GM19468 (cell line): ENCODE measurements at regions not wholly inside any gene's neighbourhood (a gene's known extent, or its start where the extent isn't known, plus 50 kb on each side); places are given as distances from the start of the nearest gene placed in this dataset.

Source experiments
- ATAC-seq: cut with Tn5 transposase; IDR thresholded peaks from one replicate; pipeline ENCODE4 v1.9.1; 2021; ENCODE audit warnings: mild to moderate bottlenecking, moderate library complexity, moderate number of reproducible peaks; ENCODE audit not compliant: unreplicated experiment; ENCODE audit errors: extremely low read depth

GRCh38 chr12:60114169-60114568 lies 518.3 kb downstream of the SLC16A7 start:
- no peak for ATAC-seq

DNA sequence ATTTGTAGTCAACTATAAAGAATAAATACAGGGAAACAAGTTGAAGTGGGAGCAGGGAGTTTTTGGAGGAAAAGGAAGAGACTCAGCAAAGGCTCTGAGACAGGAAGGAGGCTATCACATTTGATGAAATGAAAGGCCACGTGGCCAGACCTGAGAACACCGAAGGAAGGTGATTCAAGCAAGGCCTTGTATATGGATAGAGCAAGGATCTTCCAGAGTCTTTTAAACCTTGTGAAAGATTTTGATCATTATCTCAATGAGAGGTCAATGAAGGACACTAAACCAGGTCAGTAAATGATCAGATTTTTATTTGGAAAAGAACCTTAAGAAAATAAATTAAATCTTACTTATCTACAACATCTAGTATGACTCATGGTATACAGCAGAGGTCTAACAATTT lies 523.5 kb downstream of the SLC16A7 start:
- no peak for ATAC-seq

- ATAC-seq: no peak
Observed at GRCh38 chr12:60120199-60120598, 524.4 kb downstream of the SLC16A7 start.

DNA sequence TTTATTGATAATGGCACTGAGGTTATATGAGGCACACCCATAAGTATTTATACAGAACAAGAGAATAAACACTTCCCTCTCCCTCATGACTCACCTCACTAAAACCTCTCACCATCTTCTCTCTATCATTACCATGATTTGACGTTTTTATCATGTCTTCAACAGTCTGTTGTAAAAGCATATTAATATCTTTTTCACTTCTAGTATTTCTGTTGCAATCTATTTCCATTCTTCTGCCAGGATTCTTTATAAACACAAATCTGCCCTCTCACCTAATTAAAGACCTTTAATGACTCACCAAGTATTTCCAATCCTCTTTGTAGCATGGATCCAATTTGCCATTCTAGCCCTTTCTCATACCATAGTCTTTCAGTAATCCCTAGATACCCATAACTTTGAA lies 527.7 kb downstream of the SLC16A7 start:
- no peak for ATAC-seq

DNA sequence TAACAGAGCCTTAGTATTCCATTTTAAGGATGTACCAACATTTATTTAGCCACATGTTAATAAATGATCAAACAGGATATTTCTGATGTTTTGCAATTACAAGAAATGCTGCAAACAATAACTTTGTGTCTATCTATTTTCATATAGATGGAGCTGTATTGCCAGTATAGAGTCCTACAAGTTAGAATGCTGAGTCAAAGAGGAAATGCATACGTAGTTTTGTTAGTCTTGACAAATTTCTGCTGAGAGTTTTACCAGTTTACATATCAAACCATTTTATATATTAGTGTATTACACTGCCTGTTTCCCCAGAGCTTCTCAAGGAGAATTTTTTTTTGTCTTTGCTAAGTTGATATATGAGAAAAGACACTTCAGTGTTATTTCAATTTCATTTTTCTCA lies 541.7 kb downstream of the SLC16A7 start:
- ATAC-seq: no peak

GRCh38 chr12:60138526-60138925 lies 542.7 kb downstream of the SLC16A7 start:
- no peak for ATAC-seq

- ATAC-seq: no peak
Observed at GRCh38 chr12:60144395-60144794, 548.6 kb downstream of the SLC16A7 start.

DNA sequence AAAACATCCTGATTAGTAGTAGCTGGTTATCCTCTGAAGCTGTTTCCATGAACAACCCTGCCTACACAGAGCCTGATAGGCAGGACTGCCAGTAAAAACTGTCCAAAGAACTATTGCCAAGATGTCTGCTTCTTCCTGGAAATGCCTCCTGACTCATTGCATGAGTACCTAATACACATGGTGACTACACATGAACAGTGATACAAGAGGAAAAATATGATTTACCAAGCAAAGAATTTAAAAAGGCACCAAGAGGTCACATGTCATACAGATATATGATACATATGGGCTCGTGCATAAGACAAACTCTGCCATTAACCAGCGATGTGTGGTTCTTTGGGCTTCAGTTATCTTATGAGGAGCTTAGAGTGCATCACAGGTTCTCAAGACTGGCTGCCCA lies 552.3 kb downstream of the SLC16A7 start:
- ATAC-seq: no peak

GRCh38 chr12:60148831-60149230 lies 553.0 kb downstream of the SLC16A7 start:
- no peak for ATAC-seq

DNA sequence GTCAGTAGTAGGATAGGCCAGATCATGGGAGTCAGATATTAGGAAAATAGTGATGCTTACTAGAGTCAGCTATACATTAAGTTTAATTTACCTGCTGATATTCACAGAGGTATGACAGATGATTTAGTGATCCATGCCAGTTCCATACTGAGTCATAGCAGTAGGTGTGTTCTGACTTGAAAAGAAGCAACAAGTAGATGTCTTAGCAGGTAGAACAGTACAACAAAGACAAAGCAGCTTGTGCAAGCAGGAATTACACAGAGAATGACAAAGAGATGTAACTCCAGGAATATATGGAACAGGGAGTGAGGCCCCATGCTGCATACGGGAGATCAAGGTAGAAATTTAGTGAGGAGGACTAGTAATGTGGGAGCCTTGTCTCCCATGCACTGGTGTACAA lies 556.9 kb downstream of the SLC16A7 start:
- ATAC-seq: no peak

- ATAC-seq: no peak
Observed at GRCh38 chr12:60159761-60160160, 563.9 kb downstream of the SLC16A7 start.

- ATAC-seq: no peak
Observed at GRCh38 chr12:60162988-60163720, 567.3 kb downstream of the SLC16A7 start.

- ATAC-seq: no peak
Observed at GRCh38 chr12:60165781-60166180, 570.0 kb downstream of the SLC16A7 start.

GRCh38 chr12:60168441-60168840 lies 572.6 kb downstream of the SLC16A7 start:
- no peak for ATAC-seq

GRCh38 chr12:60169904-60170303 lies 574.1 kb downstream of the SLC16A7 start:
- ATAC-seq: no peak

DNA sequence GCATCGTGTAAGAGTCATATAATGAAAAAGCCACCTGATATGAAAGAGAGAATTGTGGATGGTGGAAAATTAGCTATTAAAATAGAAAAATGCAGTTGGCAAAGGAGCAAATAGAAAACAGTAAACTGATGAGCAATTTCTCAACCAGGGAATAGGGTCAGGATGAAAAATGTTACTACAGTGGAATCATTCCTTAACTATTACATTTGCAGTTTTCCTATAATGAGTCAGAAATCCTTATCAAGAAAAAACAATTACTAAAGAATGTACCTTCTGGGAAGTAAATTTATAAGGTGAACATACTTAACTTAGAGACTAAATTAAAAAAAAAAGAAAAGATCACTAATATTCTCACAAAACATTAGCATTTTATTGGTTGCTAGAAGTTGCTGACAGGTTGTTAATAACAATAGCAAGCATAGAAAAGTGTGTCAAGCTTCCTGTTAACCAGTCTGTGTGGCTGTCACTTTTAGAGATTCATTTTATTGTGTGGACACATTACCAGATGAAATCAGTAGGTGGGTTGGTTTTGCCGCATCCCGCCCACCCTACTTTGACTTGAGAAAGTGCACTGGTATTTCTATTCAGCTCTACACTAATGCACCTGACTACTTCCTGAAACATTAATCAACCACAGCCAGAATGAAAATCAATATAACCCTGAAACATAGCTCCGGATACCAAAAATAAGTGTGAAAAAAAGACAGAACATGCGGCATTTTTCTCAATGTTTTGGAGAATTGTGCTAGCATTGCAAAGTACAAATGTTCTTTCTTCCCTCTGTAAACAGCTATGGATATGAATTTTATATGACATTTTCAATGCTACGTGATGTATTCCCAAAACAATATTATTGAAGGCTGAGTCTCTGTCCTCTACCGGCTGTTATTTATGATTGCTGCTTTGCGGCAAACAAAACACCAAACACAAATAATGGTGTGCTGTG lies 576.7 kb downstream of the SLC16A7 start:
- ATAC-seq: no peak

DNA sequence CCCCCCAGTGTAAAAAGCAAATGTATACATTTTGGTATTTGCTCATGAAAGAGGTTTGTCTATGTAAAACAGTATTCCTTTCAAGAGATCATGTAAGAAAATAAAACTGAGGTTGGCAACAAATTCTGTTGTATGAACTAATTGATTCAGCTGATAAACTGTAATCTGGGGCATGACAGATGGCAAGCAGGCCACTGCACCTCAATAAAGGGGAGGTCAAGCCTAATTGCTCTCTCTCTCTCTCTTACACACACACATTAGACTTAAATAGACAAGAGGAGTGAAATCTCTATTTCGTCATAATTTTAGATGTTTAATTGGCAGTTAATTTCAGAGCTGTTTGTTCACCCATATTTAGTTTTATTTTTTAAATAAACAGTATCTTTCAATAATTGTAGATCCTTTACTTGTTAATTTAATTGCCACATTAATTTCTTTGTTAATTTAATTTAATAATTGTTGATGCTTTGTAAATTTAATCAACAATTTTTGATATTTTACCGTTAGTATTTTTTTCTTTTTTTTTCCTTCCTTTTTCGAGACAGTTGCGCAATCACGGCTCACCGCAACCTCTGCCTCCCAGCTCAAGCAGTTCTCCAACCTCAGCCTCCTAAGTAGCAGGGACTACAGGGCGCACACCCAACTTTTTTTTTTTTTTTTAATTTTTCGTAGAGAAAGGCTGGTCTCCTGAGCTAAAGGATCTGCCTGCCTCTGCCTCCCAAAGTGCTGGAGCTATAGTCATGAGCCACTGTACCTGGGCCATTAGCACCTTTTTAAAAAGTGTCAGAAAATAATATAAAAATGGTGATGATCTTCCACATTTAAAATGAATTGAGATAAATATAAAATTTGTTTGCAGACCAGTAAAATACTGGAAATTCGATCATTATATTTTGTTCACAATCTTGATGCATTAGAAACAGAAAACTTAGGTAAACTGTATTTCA lies 577.7 kb downstream of the SLC16A7 start:
- no peak for ATAC-seq

GRCh38 chr12:60174476-60174875 lies 578.6 kb downstream of the SLC16A7 start:
- no peak for ATAC-seq

GRCh38 chr12:60174941-60175340 lies 579.1 kb downstream of the SLC16A7 start:
- ATAC-seq: no peak

- ATAC-seq: no peak
Observed at GRCh38 chr12:60176891-60177290, 581.1 kb downstream of the SLC16A7 start.
